Colonic mucosa (tissue), 4 donors: ENCODE measurements at regions not wholly inside any gene's neighbourhood (a gene's known extent, or its start where the extent isn't known, plus 50 kb on each side); places are given as distances from the start of the nearest gene placed in this dataset.

Experiments used
- DNase-seq: peaks from one replicate; pipeline ENCODE4 v3.0.0-alpha.2; 2020
- H3K27ac ChIP-seq: fragments of 200-600 bp; one replicate; pipeline ENCODE4 v1.8.0; 2021
- H3K27me3 ChIP-seq: fragments of 200-600 bp; one replicate; pipeline ENCODE4 v1.8.0; 2021
- H3K36me3 ChIP-seq: fragments of 200-600 bp; one replicate; pipeline ENCODE4 v1.8.0; 2021
- H3K4me1 ChIP-seq: fragments of 200-600 bp; one replicate; pipeline ENCODE4 v1.8.0; 2021; ENCODE audit warnings: mild to moderate bottlenecking
- H3K4me3 ChIP-seq: fragments of 200-600 bp; one replicate; pipeline ENCODE4 v1.8.0; 2021
- H3K9ac ChIP-seq, 2 donors: one replicate each; pipeline ENCODE4 v1.7.0; 2013; ENCODE audit warnings: control low read depth in 2 of 2, low read depth in 2 of 2, low read length in 2 of 2
- H3K9me3 ChIP-seq: fragments of 200-600 bp; one replicate; pipeline ENCODE4 v1.8.0; 2021
- CTCF ChIP-seq: fragments of 200-600 bp; IDR thresholded peaks from one replicate; pipeline ENCODE4 v1.8.0; 2022; ENCODE audit warnings: antibody characterized with exemption, mild to moderate bottlenecking
- intact Hi-C: fragments of 100-400 bp; cut with DNase I; formaldehyde crosslinking; loops from one replicate; pipeline ENCODE4 v1.14.1; 2022
- donor health status: healthy.
- donor health status: DM: no; HTN: no; CAD: no.
- donor health status: DM: no; HTN: no; CAD: no.

DNA sequence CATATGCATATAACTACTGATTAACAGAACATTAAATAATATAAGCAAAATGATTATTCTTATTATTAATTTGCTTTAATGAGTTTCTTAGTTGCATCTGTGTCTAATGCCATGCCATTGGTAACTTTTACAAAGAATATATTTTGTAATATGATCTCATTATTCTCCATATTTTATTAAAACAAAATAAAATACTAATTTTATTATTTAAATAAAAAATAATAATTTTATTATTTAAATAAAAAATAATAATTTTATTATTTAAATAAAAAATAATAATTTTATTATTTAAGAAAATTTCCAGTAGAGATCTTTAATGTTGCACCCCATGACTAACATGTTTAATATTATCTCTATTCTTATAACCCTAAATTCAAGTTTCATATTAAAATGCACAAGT is 771.1 kb downstream of the NR2F2 start:
- no peaks in the 10 kb centered on the region for H3K27me3 ChIP-seq
- no peaks in the 10 kb centered on the region for H3K4me1 ChIP-seq
- intact Hi-C loops = no loop called here

GRCh38 chr15:97114900-97115760 is 784.6 kb downstream of the NR2F2 start:
- no peaks in the 10 kb centered on the region for H3K27me3 ChIP-seq
- H3K4me1 ChIP-seq = no peaks in the 10 kb centered on the region
- intact Hi-C loops = no loop called here
- H3K27ac ChIP-seq = no peak overlapping the region
- no peak overlapping the region for H3K4me3 ChIP-seq
- no peak for DNase-seq
- no peaks in the 10 kb centered on the region for H3K36me3 ChIP-seq
- no peak overlapping the region for H3K9ac ChIP-seq
- no peak for TF ChIP-seq CTCF
- H3K9me3 ChIP-seq = no peaks in the 10 kb centered on the region

More for the DNA sequence above, 771.1 kb downstream of the NR2F2 start:
- Histone ChIP-seq H3K9me3 (no peaks in the 10 kb centered on the region), H3K27ac (no peak overlapping the region), H3K36me3 (no peaks in the 10 kb centered on the region), H3K4me3 (no peak overlapping the region), H3K9ac (no peak overlapping the region)
- no peak for TF ChIP-seq CTCF
- no peak for DNase-seq

DNA sequence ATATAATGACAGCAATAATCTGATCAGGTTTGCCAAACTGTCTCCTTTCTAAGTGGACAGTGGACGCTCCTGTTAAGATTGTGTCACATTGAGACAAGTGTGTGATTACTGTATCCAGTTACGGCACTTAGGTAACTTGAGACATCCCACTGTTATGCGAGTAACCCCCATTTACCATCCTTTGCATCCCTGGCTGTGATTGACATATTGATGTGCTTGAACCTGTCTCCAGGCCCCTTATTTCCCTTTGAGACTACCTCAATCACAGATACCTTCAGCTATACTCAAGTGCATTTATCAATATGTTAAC is 785.2 kb downstream of the NR2F2 start:
- Histone ChIP-seq H3K36me3 (no peaks in the 10 kb centered on the region), H3K27me3 (no peaks in the 10 kb centered on the region), H3K4me3 (no peak overlapping the region), H3K9me3 (no peaks in the 10 kb centered on the region), H3K9ac (no peak overlapping the region), H3K27ac (no peak overlapping the region), H3K4me1 (no peaks in the 10 kb centered on the region)
- intact Hi-C loops = no loop called here
- no peak for TF ChIP-seq CTCF
- DNase-seq = no peak

DNA sequence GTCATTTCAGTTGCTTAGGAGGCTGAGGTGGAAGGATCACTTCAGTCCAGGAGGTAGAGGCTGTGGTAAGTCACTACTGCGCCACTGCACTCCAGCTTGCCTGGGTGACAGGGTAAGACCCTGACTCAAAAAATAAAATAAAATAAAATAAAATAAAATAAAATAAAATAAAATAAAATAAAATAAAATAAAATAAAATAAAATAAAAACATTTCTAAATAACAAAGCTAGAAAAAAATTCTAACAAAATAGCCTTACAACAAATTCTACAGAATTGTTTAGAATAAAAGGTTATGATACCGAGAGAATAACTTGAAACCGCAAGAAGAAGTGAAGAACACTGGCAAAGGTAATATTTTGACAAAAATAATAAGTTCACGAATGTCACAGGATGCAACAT is 794.3 kb downstream of the NR2F2 start:
- Histone ChIP-seq H3K27me3 (no peaks in the 10 kb centered on the region), H3K4me1 (no peaks in the 10 kb centered on the region), H3K9ac (no peak overlapping the region), H3K4me3 (no peak overlapping the region), H3K36me3 (no peaks in the 10 kb centered on the region), H3K9me3 (no peaks in the 10 kb centered on the region), H3K27ac (no peak overlapping the region)
- DNase-seq = no peak
- intact Hi-C loops = no loop called here
- TF ChIP-seq CTCF = no peak

- H3K4me3 ChIP-seq = no peak overlapping the region
- H3K9me3 ChIP-seq = no peaks in the 10 kb centered on the region
- H3K27ac ChIP-seq = no peak overlapping the region
- no peaks in the 10 kb centered on the region for H3K36me3 ChIP-seq
- no peak for DNase-seq
- H3K9ac ChIP-seq = no peak overlapping the region
- intact Hi-C loops = no loop called here
- TF ChIP-seq CTCF = no peak
- H3K4me1 ChIP-seq = no peaks in the 10 kb centered on the region
- no peaks in the 10 kb centered on the region for H3K27me3 ChIP-seq
These were observed 796.2 kb downstream of the NR2F2 start for GRCh38 chr15:97126553-97127233.
